ENCODE measurements at regions not wholly inside any gene's neighbourhood (a gene's known extent, or its start where the extent isn't known, plus 50 kb on each side); places are given as distances from the start of the nearest gene placed in this dataset.

DNA sequence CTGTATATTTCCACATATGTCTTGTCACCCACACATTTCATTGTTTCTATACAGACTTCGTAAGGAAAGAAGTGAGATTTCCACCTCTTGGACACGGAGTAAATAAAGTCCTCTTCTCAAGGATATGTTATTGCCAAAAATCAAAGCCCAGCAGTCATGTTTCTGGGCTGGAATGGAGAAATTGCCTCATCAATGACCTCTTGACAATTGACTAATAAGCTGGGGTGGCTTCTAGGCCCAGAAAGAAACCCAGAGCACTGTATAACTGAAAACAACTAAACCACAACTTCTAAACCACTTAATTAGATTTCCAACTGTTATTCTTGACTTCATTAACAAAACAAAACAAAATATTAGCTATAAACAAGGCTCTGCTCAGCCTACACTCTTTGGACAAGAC, 56.4 kb upstream of the SLC24A5 start:
- TF ChIP-seq, protein P1, sequence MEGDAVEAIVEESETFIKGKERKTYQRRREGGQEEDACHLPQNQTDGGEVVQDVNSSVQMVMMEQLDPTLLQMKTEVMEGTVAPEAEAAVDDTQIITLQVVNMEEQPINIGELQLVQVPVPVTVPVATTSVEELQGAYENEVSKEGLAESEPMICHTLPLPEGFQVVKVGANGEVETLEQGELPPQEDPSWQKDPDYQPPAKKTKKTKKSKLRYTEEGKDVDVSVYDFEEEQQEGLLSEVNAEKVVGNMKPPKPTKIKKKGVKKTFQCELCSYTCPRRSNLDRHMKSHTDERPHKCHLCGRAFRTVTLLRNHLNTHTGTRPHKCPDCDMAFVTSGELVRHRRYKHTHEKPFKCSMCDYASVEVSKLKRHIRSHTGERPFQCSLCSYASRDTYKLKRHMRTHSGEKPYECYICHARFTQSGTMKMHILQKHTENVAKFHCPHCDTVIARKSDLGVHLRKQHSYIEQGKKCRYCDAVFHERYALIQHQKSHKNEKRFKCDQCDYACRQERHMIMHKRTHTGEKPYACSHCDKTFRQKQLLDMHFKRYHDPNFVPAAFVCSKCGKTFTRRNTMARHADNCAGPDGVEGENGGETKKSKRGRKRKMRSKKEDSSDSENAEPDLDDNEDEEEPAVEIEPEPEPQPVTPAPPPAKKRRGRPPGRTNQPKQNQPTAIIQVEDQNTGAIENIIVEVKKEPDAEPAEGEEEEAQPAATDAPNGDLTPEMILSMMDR (optimal IDR thresholded peaks at IDR 0.05 in 1 of 3, IDR thresholded peaks at IDR 0.05 in 1 of 3, conservative IDR thresholded peaks at IDR 0.05 in 1 of 3; ENCODE audit: extremely low read depth in 1 of 3, insufficient read depth in 2 of 3, low read length in 3 of 3), result no peak
- no peak for TF ChIP-seq EZH2 (IDR thresholded peaks at IDR 0.05; ENCODE audit: low read length)
